ENCODE measurements at regions not wholly inside any gene's neighbourhood (a gene's known extent, or its start where the extent isn't known, plus 50 kb on each side); places are given as distances from the start of the nearest gene placed in this dataset.

- TF ChIP-seq SIN3A (IDR thresholded peaks at IDR 0.05; ENCODE audit: borderline replicate concordance, insufficient read depth, low read length) (no peak), REST (IDR thresholded peaks at IDR 0.05; ENCODE audit: insufficient read depth in 1 of 2, low read depth in 2 of 2, low read length in 2 of 2) (no peak), TAF1 (IDR thresholded peaks at IDR 0.05; ENCODE audit: borderline replicate concordance, insufficient read depth, low read length) (no peak)
Measured at GRCh38 chr10:15462253-15462897, 91.3 kb upstream of the FAM171A1 start.

GRCh38 chr10:15461353-15462108 is 90.4 kb upstream of the FAM171A1 start:
- TF ChIP-seq POLR2AphosphoS5 (IDR thresholded peaks at IDR 0.05; ENCODE audit: low read depth, low read length) (no peak), FOXP2 (optimal IDR thresholded peaks at IDR 0.05; ENCODE audit: borderline replicate concordance, extremely low read depth, extremely low read length, insufficient read depth) (no peak), SIN3A (IDR thresholded peaks at IDR 0.05; ENCODE audit: borderline replicate concordance, insufficient read depth, low read length) (no peak), TAF1 (IDR thresholded peaks at IDR 0.05; ENCODE audit: borderline replicate concordance, insufficient read depth, low read length) (no peak), REST (IDR thresholded peaks at IDR 0.05; ENCODE audit: insufficient read depth in 1 of 2, low read depth in 2 of 2, low read length in 2 of 2) (no peak)

GRCh38 chr10:15460661-15461060 is 89.6 kb upstream of the FAM171A1 start:
- TF ChIP-seq REST (IDR thresholded peaks at IDR 0.05; ENCODE audit: insufficient read depth in 1 of 2, low read depth in 2 of 2, low read length in 2 of 2): no peak
- TF ChIP-seq FOXP2 (optimal IDR thresholded peaks at IDR 0.05; ENCODE audit: borderline replicate concordance, extremely low read depth, extremely low read length, insufficient read depth): no peak
- TF ChIP-seq TAF1 (IDR thresholded peaks at IDR 0.05; ENCODE audit: borderline replicate concordance, insufficient read depth, low read length): no peak
- no peak for TF ChIP-seq SIN3A (IDR thresholded peaks at IDR 0.05; ENCODE audit: borderline replicate concordance, insufficient read depth, low read length)
- no peak for TF ChIP-seq POLR2AphosphoS5 (IDR thresholded peaks at IDR 0.05; ENCODE audit: low read depth, low read length)

GRCh38 chr10:15459218-15459617 is 88.1 kb upstream of the FAM171A1 start:
- TF ChIP-seq SIN3A (IDR thresholded peaks at IDR 0.05; ENCODE audit: borderline replicate concordance, insufficient read depth, low read length) (no peak), TAF1 (IDR thresholded peaks at IDR 0.05; ENCODE audit: borderline replicate concordance, insufficient read depth, low read length) (no peak), FOXP2 (optimal IDR thresholded peaks at IDR 0.05; ENCODE audit: borderline replicate concordance, extremely low read depth, extremely low read length, insufficient read depth) (no peak), POLR2AphosphoS5 (IDR thresholded peaks at IDR 0.05; ENCODE audit: low read depth, low read length) (no peak), REST (IDR thresholded peaks at IDR 0.05; ENCODE audit: insufficient read depth in 1 of 2, low read depth in 2 of 2, low read length in 2 of 2) (no peak)

Data from PFSK-1 (cell line).